ENCODE measurements at regions not wholly inside any gene's neighbourhood (a gene's known extent, or its start where the extent isn't known, plus 50 kb on each side); places are given as distances from the start of the nearest gene placed in this dataset.

- no peak overlapping the region for H2AFZ ChIP-seq (ENCODE audit: low read length)
- peaks cover 10% of the 10 kb centered on the region; the same call in 1 of the 2 replicates for H3K9me3 ChIP-seq (ENCODE audit: low read length)
- H3K9ac ChIP-seq (ENCODE audit: insufficient read depth, low read depth, low read length) = no peak overlapping the region
- H4K20me1 ChIP-seq (ENCODE audit: insufficient read depth, low read length) = no peaks in the 10 kb centered on the region
- DNase-seq (ENCODE audit: low spot score) (no peak), FAIRE-seq (no peak), ATAC-seq (no peak)
- no peaks in the 10 kb centered on the region for H3K36me3 ChIP-seq (replicated peaks in 1 of 2; ENCODE audit: control insufficient read depth in 1 of 2, insufficient read depth in 2 of 2, low read length in 2 of 2)
- 45% methylated on average over 22 of the region's 29 CpGs for WGBS (ENCODE audit: low lambda C conversion rate)
- no TSS peak for BruUV-seq (replicated peaks)
- no peaks in the 10 kb centered on the region for H3K79me2 ChIP-seq (ENCODE audit: insufficient read depth, low read length)
- no peak overlapping the region for H3K4me2 ChIP-seq (ENCODE audit: low read depth, low read length)
- no peak overlapping the region for H3K27ac ChIP-seq (ENCODE audit: extremely low read length, insufficient read depth, low read length)
- no peak overlapping the region for H3K4me3 ChIP-seq (replicated peaks in 1 of 3; ENCODE audit: insufficient read depth in 1 of 3, low read depth in 2 of 3, low read length in 3 of 3)
- in situ Hi-C loops (cut with HindIII; ENCODE audit: extremely low pct_ligation_motif_present, low pct_unique_long_range_greater_than_20kb) = loop anchor here (25.0 kb wide), 1 partner anchor 763 kb away; no protein-coding TSS in a partner anchor
- POLR2A ChIA-PET = no interaction called here
- TF ChIP-seq MED1 (CRISPR knock-in tag; IDR thresholded peaks at IDR 0.05) (no peak), CENPT (CRISPR knock-in tag; IDR thresholded peaks at IDR 0.05; ENCODE audit: low read depth) (no peak), HNRNPH1 (optimal IDR thresholded peaks at IDR 0.05; ENCODE audit: low read depth, low read length) (no peak), ZNF570 (CRISPR knock-in tag; IDR thresholded peaks at IDR 0.05; ENCODE audit: borderline replicate concordance) (no peak), GTF3A (CRISPR knock-in tag; conservative IDR thresholded peaks at IDR 0.05) (no peak), ZNF24 (IDR thresholded peaks at IDR 0.05) (no peak), HMG20A (CRISPR knock-in tag; IDR thresholded peaks at IDR 0.05; ENCODE audit: borderline replicate concordance) (no peak), ZNF431 (CRISPR knock-in tag; IDR thresholded peaks at IDR 0.05; ENCODE audit: borderline replicate concordance, low read depth) (no peak), CEBPB (IDR thresholded peaks at IDR 0.05; ENCODE audit: borderline replicate concordance, low read depth, low read length) (no peak), SNAPC5 (CRISPR knock-in tag; IDR thresholded peaks at IDR 0.05; ENCODE audit: borderline replicate concordance) (no peak), MAZ (IDR thresholded peaks at IDR 0.05; ENCODE audit: borderline replicate concordance, low read depth, low read length) (no peak), MAZ (CRISPR knock-in tag; IDR thresholded peaks at IDR 0.05; ENCODE audit: low read depth) (no peak), ZFX (CRISPR knock-in tag; IDR thresholded peaks at IDR 0.05; ENCODE audit: low read depth) (no peak), NFYC (CRISPR knock-in tag; IDR thresholded peaks at IDR 0.05) (no peak), TRIM24 (CRISPR knock-in tag; IDR thresholded peaks at IDR 0.05) (no peak), TBX2 (CRISPR knock-in tag; IDR thresholded peaks at IDR 0.05; ENCODE audit: borderline replicate concordance) (no peak), ZMYM4 (CRISPR knock-in tag; IDR thresholded peaks at IDR 0.05) (no peak), ZC3H4 (CRISPR knock-in tag; IDR thresholded peaks at IDR 0.05; ENCODE audit: borderline replicate concordance) (no peak), CENPBD1 (CRISPR knock-in tag; IDR thresholded peaks at IDR 0.05; ENCODE audit: borderline replicate concordance, low read depth) (no peak)
- peaks cover 7 to 34% of the 10 kb centered on the region in 2 experiments; a peak in 4 of 5 replicates for H3K27me3 ChIP-seq (ENCODE audit: control insufficient read depth in 1 of 2, insufficient read depth in 2 of 2, low read length in 2 of 2)
- no peaks in the 10 kb centered on the region for H3K4me1 ChIP-seq (ENCODE audit: insufficient read depth, low read length)
- intact Hi-C loops (cut with micrococcal nuclease; ENCODE audit: unreplicated experiment) = no loop called here
- CTCF ChIA-PET (ENCODE audit: low intra/inter-chr PET ratio, low total read pairs) = no interaction called here
These were observed 502.9 kb downstream of the BRD1 start for GRCh38 chr22:49324527-49325491.

Data from HepG2 (cell line).